Choroid plexus epithelial cell (primary cell): ENCODE measurements at regions not wholly inside any gene's neighbourhood (a gene's known extent, or its start where the extent isn't known, plus 50 kb on each side); places are given as distances from the start of the nearest gene placed in this dataset.

Experiments used
- DNase-seq: peaks from one replicate; pipeline ENCODE4 v3.0.0-alpha.2; 2010; ENCODE audit warnings: low read depth
- H3K4me3 ChIP-seq: 2 replicates; pipeline ENCODE4 v1.5.1; 2011; ENCODE audit warnings: low read depth, mild to moderate bottlenecking, control low read depth, low read length, moderate library complexity
- TF ChIP-seq, protein P1 (sequence below): conservative IDR thresholded peaks from 2 replicates; pipeline ENCODE4 v1.5.1; 2011; ENCODE audit warnings: low read depth, mild to moderate bottlenecking, control low read depth, inconsistent platforms, low read length, moderate library complexity

DNA sequence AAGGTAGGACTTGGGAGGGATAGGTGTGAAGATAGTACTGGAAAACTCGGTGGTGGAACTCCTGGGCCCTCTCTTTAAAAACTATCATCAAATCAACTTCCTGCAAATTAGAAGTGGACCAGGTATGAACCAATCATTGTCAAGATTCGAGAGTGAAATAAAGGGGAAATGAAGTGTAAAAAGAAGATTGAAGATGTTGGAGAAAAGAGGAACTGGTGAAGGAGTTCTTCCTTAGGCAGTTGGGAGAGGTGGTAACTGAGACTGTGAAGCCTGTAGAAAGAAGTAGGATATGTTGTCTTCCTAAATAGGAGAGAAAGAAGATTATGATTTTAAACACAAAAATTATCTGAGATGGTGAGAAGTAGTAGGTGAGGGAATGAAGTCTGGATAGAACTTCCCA lies 212.2 kb downstream of the PPP1R2C start:
- TF ChIP-seq, protein P1, sequence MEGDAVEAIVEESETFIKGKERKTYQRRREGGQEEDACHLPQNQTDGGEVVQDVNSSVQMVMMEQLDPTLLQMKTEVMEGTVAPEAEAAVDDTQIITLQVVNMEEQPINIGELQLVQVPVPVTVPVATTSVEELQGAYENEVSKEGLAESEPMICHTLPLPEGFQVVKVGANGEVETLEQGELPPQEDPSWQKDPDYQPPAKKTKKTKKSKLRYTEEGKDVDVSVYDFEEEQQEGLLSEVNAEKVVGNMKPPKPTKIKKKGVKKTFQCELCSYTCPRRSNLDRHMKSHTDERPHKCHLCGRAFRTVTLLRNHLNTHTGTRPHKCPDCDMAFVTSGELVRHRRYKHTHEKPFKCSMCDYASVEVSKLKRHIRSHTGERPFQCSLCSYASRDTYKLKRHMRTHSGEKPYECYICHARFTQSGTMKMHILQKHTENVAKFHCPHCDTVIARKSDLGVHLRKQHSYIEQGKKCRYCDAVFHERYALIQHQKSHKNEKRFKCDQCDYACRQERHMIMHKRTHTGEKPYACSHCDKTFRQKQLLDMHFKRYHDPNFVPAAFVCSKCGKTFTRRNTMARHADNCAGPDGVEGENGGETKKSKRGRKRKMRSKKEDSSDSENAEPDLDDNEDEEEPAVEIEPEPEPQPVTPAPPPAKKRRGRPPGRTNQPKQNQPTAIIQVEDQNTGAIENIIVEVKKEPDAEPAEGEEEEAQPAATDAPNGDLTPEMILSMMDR: no peak
- no peak overlapping the region for H3K4me3 ChIP-seq
- no peak for DNase-seq

DNA sequence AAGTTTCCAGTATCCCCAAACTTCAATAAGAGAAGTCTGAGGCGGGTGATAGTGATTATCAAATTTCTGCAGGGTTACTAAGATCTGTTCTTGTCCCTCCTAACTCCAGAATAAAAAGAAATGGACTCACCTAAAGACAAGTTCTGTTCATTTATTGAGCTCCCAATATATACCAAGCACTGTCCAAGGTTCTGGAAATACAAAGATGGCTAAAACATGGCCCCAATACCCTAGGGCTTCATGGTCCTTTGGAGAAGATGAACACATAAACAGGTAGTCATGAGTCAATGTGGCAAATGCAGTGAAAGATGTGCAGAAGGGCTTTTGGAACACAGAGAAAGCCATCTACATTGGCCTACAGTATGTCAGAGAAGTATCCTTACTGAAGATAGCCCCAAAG lies 231.2 kb downstream of the PPP1R2C start:
- H3K4me3 ChIP-seq: no peak overlapping the region
- no peak for DNase-seq
- TF ChIP-seq, protein P1: no peak

DNA sequence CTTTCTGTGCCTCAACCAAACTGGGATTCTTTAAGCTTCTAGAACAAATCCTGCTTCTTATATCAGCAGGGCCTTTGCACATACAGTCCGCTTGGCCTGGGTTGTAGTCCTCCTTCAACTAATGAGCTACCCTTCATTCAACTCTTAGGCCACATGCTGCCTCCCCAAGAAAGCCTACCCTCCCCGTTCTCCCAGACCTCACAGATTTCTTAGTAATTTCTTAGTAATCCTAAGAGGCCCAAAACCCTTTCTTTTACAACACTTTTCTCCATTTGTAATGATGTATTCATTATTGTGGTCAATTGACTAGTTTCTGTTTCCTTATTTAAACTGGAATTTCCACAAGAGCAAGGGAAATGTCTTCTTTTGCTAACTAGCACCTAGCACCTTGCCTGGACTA lies 233.1 kb downstream of the PPP1R2C start:
- no peak for DNase-seq
- TF ChIP-seq, protein P1: no peak
- no peak overlapping the region for H3K4me3 ChIP-seq

GRCh38 chrX:42541554-42541953 lies 236.4 kb downstream of the PPP1R2C start:
- no peak overlapping the region for H3K4me3 ChIP-seq
- DNase-seq: no peak
- TF ChIP-seq, protein P1: no peak

- TF ChIP-seq, protein P1: no peak
- no peak overlapping the region for H3K4me3 ChIP-seq
- no peak for DNase-seq
These were observed 237.8 kb downstream of the PPP1R2C start for GRCh38 chrX:42540146-42540545.

DNA sequence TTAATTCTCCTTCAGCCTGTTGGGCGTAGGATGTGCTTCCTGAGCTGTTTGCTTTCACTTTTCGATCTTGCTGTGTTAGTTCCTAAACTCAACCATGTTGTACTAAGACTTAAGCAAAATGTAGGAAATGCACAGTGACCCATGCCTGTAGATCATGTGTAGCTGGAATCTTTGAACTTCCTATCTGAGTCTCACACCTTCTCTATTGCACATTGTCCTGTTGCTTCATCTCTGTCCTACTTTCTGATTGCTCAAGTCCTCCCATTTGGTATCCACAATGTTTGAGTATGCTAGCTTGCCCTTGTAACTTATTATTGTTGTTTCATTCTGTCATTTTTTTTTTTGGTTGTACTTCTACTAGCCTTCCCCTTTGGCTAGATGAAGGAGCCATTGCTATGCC lies 239.6 kb downstream of the PPP1R2C start:
- TF ChIP-seq, protein P1: no peak
- no peak for DNase-seq
- H3K4me3 ChIP-seq: no peak overlapping the region

DNA sequence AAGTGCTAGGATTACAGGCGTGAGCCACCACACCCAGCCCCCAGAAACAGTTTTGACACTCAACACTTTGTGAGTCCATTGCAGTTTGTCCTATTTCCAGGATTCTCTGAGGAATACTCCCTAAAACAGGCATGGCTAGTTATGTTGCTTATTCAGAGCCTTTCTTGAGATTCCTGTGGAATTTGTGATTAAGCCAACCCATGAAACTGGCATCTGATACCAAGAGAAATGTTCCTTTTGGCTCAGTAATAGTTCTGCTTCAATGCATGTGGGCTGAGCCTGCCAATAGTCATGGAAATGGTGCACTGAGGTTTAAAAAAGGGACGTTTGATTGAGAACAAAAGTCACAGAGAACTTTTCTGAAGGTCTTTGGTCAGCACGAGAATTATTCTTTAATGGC lies 241.7 kb downstream of the PPP1R2C start:
- no peak overlapping the region for H3K4me3 ChIP-seq
- TF ChIP-seq, protein P1: no peak
- no peak for DNase-seq
